GM19452 (cell line): ENCODE measurements at regions not wholly inside any gene's neighbourhood (a gene's known extent, or its start where the extent isn't known, plus 50 kb on each side); places are given as distances from the start of the nearest gene placed in this dataset.

Experiments used
- ATAC-seq: cut with Tn5 transposase; IDR thresholded peaks from one replicate; pipeline ENCODE4 v1.9.1; 2021; ENCODE audit not compliant: unreplicated experiment

DNA sequence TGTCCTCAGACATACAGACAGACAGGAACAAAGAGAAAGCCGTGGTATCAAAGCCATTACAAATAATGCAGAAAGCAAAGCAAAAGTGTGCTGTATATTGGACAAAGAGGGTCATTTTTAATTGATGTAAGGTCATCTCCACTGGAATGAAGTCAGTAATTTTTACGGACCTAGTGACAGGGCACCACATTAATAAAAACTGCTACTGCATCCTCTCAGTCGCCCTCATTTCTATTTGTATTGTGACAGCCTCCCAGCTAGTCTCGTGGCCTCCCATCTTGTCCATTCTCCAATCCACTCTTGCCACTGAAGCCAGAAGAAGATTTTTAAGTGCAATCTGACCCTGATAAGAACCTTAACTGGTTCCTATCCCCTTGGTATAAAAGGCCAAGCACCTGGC, 132.4 kb downstream of the NUAK1 start:
- ATAC-seq, result no peak

- no peak for ATAC-seq
These were observed 131.8 kb downstream of the NUAK1 start for GRCh38 chr12:106006940-106007339.

- ATAC-seq, result no peak
These were observed 128.0 kb downstream of the NUAK1 start for GRCh38 chr12:106010741-106011140.
